BLaER1 treated with 17β-estradiol and CSF1 and Interleukin-3, amounts not matched to agents 10 nM and 100 nM (cell line): ENCODE measurements at regions not wholly inside any gene's neighbourhood (a gene's known extent, or its start where the extent isn't known, plus 50 kb on each side); places are given as distances from the start of the nearest gene placed in this dataset.

Experiments used
- H3K27ac ChIP-seq, 11 experiments: shearing (Covaris generic); formaldehyde crosslinking; 2 replicates each; pipeline ENCODE4 v1.8.1; 2022
- H3K27me3 ChIP-seq, 11 experiments: shearing (Covaris generic); formaldehyde crosslinking; 2 replicates each; pipeline ENCODE4 v1.8.1; 2022
- H3K36me3 ChIP-seq, 11 experiments: shearing (Covaris generic); formaldehyde crosslinking; 2 replicates each; pipeline ENCODE4 v1.8.1; 2022
- H3K4me1 ChIP-seq, 10 experiments: shearing (Covaris generic); formaldehyde crosslinking; 2 replicates each; pipeline ENCODE4 v1.8.1; 2022
- H3K4me2 ChIP-seq, 11 experiments: shearing (Covaris generic); formaldehyde crosslinking; 2 replicates each; pipeline ENCODE4 v1.8.1; 2022
- H3K4me3 ChIP-seq, 10 experiments: shearing (Covaris generic); formaldehyde crosslinking; 2 replicates each; pipeline ENCODE4 v1.8.1; 2022
- H3K9ac ChIP-seq, 11 experiments: shearing (Covaris generic); formaldehyde crosslinking; 2 replicates each; pipeline ENCODE4 v1.8.1; 2022
- H3K9me3 ChIP-seq, 11 experiments: shearing (Covaris generic); formaldehyde crosslinking; replicated peaks in 1 of 11; 2 replicates each; pipeline ENCODE4 v1.8.1; 2022
- H4K20me1 ChIP-seq, 11 experiments: shearing (Covaris generic); formaldehyde crosslinking; 2 replicates each; pipeline ENCODE4 v1.8.1; 2022
- Cebpa-rat ChIP-seq, 11 experiments: shearing (Covaris generic); IDR thresholded peaks; 2 replicates each; pipeline ENCODE4 v1.8.1; 2022

- Histone ChIP-seq H4K20me1 (no peaks in the 10 kb centered on the region), H3K27me3 (no peaks in the 10 kb centered on the region), H3K9me3 (peaks cover 0 to 11% (median 5%) of the 10 kb centered on the region in 11 experiments; a peak in 12 of 22 replicates), H3K4me3 (no peak overlapping the region), H3K4me1 (no peaks in the 10 kb centered on the region), H3K36me3 (no peaks in the 10 kb centered on the region), H3K4me2 (no peak overlapping the region), H3K9ac (no peak overlapping the region), H3K27ac (no peak overlapping the region)
- no peak for TF ChIP-seq Cebpa-rat (IDR thresholded peaks at IDR 0.05)
These were observed 2315.4 kb upstream of the AGA start for GRCh38 chr4:179757641-179758040.

GRCh38 chr4:179762840-179763239 is 2320.6 kb upstream of the AGA start:
- Histone ChIP-seq H3K27me3 (no peaks in the 10 kb centered on the region), H3K4me1 (no peaks in the 10 kb centered on the region), H3K27ac (no peak overlapping the region), H3K9me3 (peaks cover 0 to 11% (median 8%) of the 10 kb centered on the region in 11 experiments; a peak in 12 of 22 replicates), H3K36me3 (no peaks in the 10 kb centered on the region), H3K9ac (no peak overlapping the region), H3K4me2 (no peak overlapping the region), H4K20me1 (no peaks in the 10 kb centered on the region), H3K4me3 (no peak overlapping the region)
- TF ChIP-seq Cebpa-rat (IDR thresholded peaks at IDR 0.05) = no peak

GRCh38 chr4:179766938-179767337 is 2324.7 kb upstream of the AGA start:
- H3K27ac ChIP-seq = no peak overlapping the region
- TF ChIP-seq Cebpa-rat (IDR thresholded peaks at IDR 0.05) = no peak
- H3K27me3 ChIP-seq = no peaks in the 10 kb centered on the region
- H3K4me3 ChIP-seq = no peak overlapping the region
- no peak overlapping the region for H3K9ac ChIP-seq
- H3K36me3 ChIP-seq = no peaks in the 10 kb centered on the region
- H3K4me2 ChIP-seq = no peak overlapping the region
- H3K4me1 ChIP-seq = no peaks in the 10 kb centered on the region
- no peaks in the 10 kb centered on the region for H4K20me1 ChIP-seq
- peaks cover 0 to 8% (median 7%) of the 10 kb centered on the region in 11 experiments; a peak in 12 of 22 replicates for H3K9me3 ChIP-seq

- Histone ChIP-seq H3K36me3 (no peaks in the 10 kb centered on the region), H4K20me1 (no peaks in the 10 kb centered on the region), H3K27me3 (no peaks in the 10 kb centered on the region), H3K4me2 (no peak overlapping the region), H3K27ac (no peak overlapping the region), H3K9ac (no peak overlapping the region), H3K4me1 (no peaks in the 10 kb centered on the region), H3K9me3 (no peaks in the 10 kb centered on the region), H3K4me3 (no peak overlapping the region)
- no peak for TF ChIP-seq Cebpa-rat (IDR thresholded peaks at IDR 0.05)
These were observed 2326.8 kb upstream of the AGA start for GRCh38 chr4:179768996-179769395.

GRCh38 chr4:179797738-179798137 is 2355.5 kb upstream of the AGA start:
- no peak overlapping the region for H3K9ac ChIP-seq
- no peaks in the 10 kb centered on the region for H3K27me3 ChIP-seq
- H3K9me3 ChIP-seq = no peaks in the 10 kb centered on the region
- no peak overlapping the region for H3K4me3 ChIP-seq
- no peak for TF ChIP-seq Cebpa-rat (IDR thresholded peaks at IDR 0.05)
- H3K27ac ChIP-seq = no peak overlapping the region
- H3K4me1 ChIP-seq = peaks cover 0 to 7% (median 0%) of the 10 kb centered on the region in 10 experiments; a peak in 2 of 20 replicates
- H3K4me2 ChIP-seq = no peak overlapping the region
- H3K36me3 ChIP-seq = no peaks in the 10 kb centered on the region
- H4K20me1 ChIP-seq = no peaks in the 10 kb centered on the region

GRCh38 chr4:179803857-179804256 is 2361.6 kb upstream of the AGA start:
- H3K27me3 ChIP-seq = no peaks in the 10 kb centered on the region
- no peak for TF ChIP-seq Cebpa-rat (IDR thresholded peaks at IDR 0.05)
- no peaks in the 10 kb centered on the region for H3K36me3 ChIP-seq
- H3K4me3 ChIP-seq = no peak overlapping the region
- no peak overlapping the region for H3K27ac ChIP-seq
- no peaks in the 10 kb centered on the region for H4K20me1 ChIP-seq
- H3K9me3 ChIP-seq = no peaks in the 10 kb centered on the region
- H3K4me2 ChIP-seq = no peak overlapping the region
- no peak overlapping the region for H3K9ac ChIP-seq
- peaks cover 0 to 7% (median 0%) of the 10 kb centered on the region in 10 experiments; a peak in 2 of 20 replicates for H3K4me1 ChIP-seq

- H3K4me3 ChIP-seq = no peak overlapping the region
- H3K36me3 ChIP-seq = no peaks in the 10 kb centered on the region
- H3K4me1 ChIP-seq = peaks cover 0 to 7% (median 0%) of the 10 kb centered on the region in 10 experiments; a peak in 2 of 20 replicates
- no peak for TF ChIP-seq Cebpa-rat (IDR thresholded peaks at IDR 0.05)
- H3K27me3 ChIP-seq = no peaks in the 10 kb centered on the region
- no peaks in the 10 kb centered on the region for H4K20me1 ChIP-seq
- H3K9me3 ChIP-seq = no peaks in the 10 kb centered on the region
- no peak overlapping the region for H3K9ac ChIP-seq
- H3K4me2 ChIP-seq = no peak overlapping the region
- no peak overlapping the region for H3K27ac ChIP-seq
These were observed 2362.2 kb upstream of the AGA start for GRCh38 chr4:179804440-179804839.

- Histone ChIP-seq H3K9ac (no peak overlapping the region), H3K4me1 (no peaks in the 10 kb centered on the region), H3K4me2 (no peak overlapping the region), H3K4me3 (no peak overlapping the region), H3K36me3 (no peaks in the 10 kb centered on the region), H3K9me3 (0 out of 22 replicates have a peak, but pooled peaks cover 0 to 4% (median 0%) of the 10 kb centered on the region in 11 experiments), H3K27ac (no peak overlapping the region), H3K27me3 (no peaks in the 10 kb centered on the region), H4K20me1 (no peaks in the 10 kb centered on the region)
- no peak for TF ChIP-seq Cebpa-rat (IDR thresholded peaks at IDR 0.05)
These were observed 2375.1 kb upstream of the AGA start for GRCh38 chr4:179817317-179817716.

- H3K4me1 ChIP-seq = no peaks in the 10 kb centered on the region
- H4K20me1 ChIP-seq = no peaks in the 10 kb centered on the region
- no peaks in the 10 kb centered on the region for H3K27me3 ChIP-seq
- no peak overlapping the region for H3K9ac ChIP-seq
- H3K9me3 ChIP-seq = 0 out of 22 replicates have a peak, but pooled peaks cover 0 to under 1% (median 0%) of the 10 kb centered on the region in 11 experiments
- H3K4me3 ChIP-seq = no peak overlapping the region
- H3K4me2 ChIP-seq = no peak overlapping the region
- no peak for TF ChIP-seq Cebpa-rat (IDR thresholded peaks at IDR 0.05)
- H3K36me3 ChIP-seq = no peaks in the 10 kb centered on the region
- no peak overlapping the region for H3K27ac ChIP-seq
These were observed 2381.1 kb upstream of the AGA start for GRCh38 chr4:179823342-179823741.

- H3K9me3 ChIP-seq = no peaks in the 10 kb centered on the region
- H3K27ac ChIP-seq = no peak overlapping the region
- no peak overlapping the region for H3K4me2 ChIP-seq
- H3K36me3 ChIP-seq = no peaks in the 10 kb centered on the region
- no peak overlapping the region for H3K9ac ChIP-seq
- no peaks in the 10 kb centered on the region for H3K27me3 ChIP-seq
- H4K20me1 ChIP-seq = no peaks in the 10 kb centered on the region
- no peak for TF ChIP-seq Cebpa-rat (IDR thresholded peaks at IDR 0.05)
- no peaks in the 10 kb centered on the region for H3K4me1 ChIP-seq
- no peak overlapping the region for H3K4me3 ChIP-seq
These were observed 2389.0 kb upstream of the AGA start for GRCh38 chr4:179831274-179831673.
